Gastrocnemius medialis (tissue), 4 donors: ENCODE measurements at regions not wholly inside any gene's neighbourhood (a gene's known extent, or its start where the extent isn't known, plus 50 kb on each side); places are given as distances from the start of the nearest gene placed in this dataset.

Experiments used
- ATAC-seq, 2 donors: fragments of 150-250 bp; one replicate each; pipeline ENCODE4 v1.9.1; 2016
- DNase-seq, 2 donors: peaks; one replicate each; pipeline ENCODE4 v3.0.0-alpha.2; 2019
- H3K27ac ChIP-seq, 4 donors: fragments of 200-600 bp; sonication (generic); 1 replicate in 1 of 4; 2 replicates in 3 of 4; pipeline ENCODE4 v1.5.1; 2016 to 2018; ENCODE audit warnings: mild to moderate bottlenecking in 2 of 4, moderate library complexity in 1 of 4
- H3K27me3 ChIP-seq, 3 donors: fragments of 200-600 bp; sonication (generic) in 2 of 3; 1 replicate in 1 of 3; 2 replicates in 2 of 3; pipeline versions ENCODE4 v1.5.1 to v1.6.0; 2016 to 2019; ENCODE audit warnings: mild to moderate bottlenecking in 1 of 3, moderate library complexity in 1 of 3
- H3K36me3 ChIP-seq, 2 donors: fragments of 200-600 bp; sonication (generic) in 1 of 2; one replicate each; pipeline ENCODE4 v1.5.1; 2017 to 2018
- H3K4me1 ChIP-seq, 2 donors: fragments of 200-600 bp; sonication (generic) in 1 of 2; one replicate each; pipeline ENCODE4 v1.5.1; 2016 to 2017; ENCODE audit warnings: mild to moderate bottlenecking in 2 of 2
- H3K4me3 ChIP-seq, 4 donors: fragments of 200-600 bp; sonication (generic) in 3 of 4; 1 replicate in 1 of 4; 2 replicates in 3 of 4; pipeline ENCODE4 v1.5.1; 2016 to 2019; ENCODE audit warnings: mild to moderate bottlenecking in 2 of 4
- H3K9me3 ChIP-seq, 3 donors: fragments of 200-600 bp; sonication (generic) in 2 of 3; 1 replicate in 1 of 3; 2 replicates in 2 of 3; pipeline ENCODE4 v1.5.1; 2016 to 2019
- POLR2A ChIP-seq, 2 donors: fragments of 450-650 bp; IDR thresholded peaks; one replicate each; pipeline ENCODE4 v1.6.1; 2017; ENCODE audit warnings: antibody characterized with exemption in 2 of 2, mild to moderate bottlenecking in 2 of 2, moderate library complexity in 2 of 2
- in situ Hi-C, 4 donors: fragments of 200-750 bp; cut with MboI; loops; one replicate each; pipeline versions ENCODE4 v1.15.0 to v1.8.0; 2017; ENCODE audit warnings: low sequenced_read_pairs in 4 of 4
- intact Hi-C: fragments of 100-400 bp; cut with DNase I; formaldehyde crosslinking; loops from one replicate; pipeline ENCODE4 v1.15.1; 2023; ENCODE audit warnings: low total_unique reads
- TF ChIP-seq, protein P1 (sequence below), 5 experiments: fragments of 450-650 bp in 3 of 5; fragments of 200-600 bp in 2 of 5; sonication (generic) in 2 of 5; IDR thresholded peaks in 4 of 5; conservative IDR thresholded peaks in 1 of 5; 1 replicate in 4 of 5; 2 replicates in 1 of 5; pipeline ENCODE4 v1.5.1; 2016 to 2019; ENCODE audit warnings: antibody characterized with exemption in 5 of 5, mild to moderate bottlenecking in 3 of 5, moderate library complexity in 3 of 5

DNA sequence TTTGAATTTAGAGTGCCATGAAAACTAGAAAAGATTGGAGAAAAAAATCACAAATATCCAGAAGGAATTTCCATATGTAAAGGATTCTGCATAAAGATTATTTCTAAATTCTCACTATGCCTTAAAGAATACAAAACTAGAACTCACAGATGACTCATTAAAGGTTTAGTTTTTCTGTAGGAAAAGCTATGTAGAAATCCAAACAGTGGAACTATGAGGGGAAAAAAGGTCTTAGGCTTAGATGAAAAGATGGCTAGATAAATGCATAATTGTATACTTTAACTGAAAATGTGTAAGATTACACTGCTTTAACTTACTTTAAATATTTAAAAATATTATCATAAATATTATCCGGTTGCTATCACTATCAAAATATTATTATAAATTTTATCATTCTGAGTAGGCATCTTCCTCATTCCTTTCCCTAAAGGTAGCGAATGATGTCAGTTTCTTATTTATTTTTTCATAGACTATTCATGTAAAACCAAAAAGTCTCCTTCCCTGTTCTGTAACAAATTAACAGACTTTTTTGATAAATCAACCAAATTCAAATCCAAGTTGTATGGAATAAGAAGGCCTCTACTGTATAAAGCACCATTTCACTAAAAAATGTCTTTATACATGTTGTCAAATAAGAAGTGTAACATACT lies 69.1 kb upstream of the COMTD1 start:
- no peak for ATAC-seq
- TF ChIP-seq POLR2A (IDR thresholded peaks at IDR 0.05) = no peak
- Histone ChIP-seq H3K4me1 (no peaks in the 10 kb centered on the region), H3K4me3 (no peak overlapping the region), H3K27ac (no peak overlapping the region), H3K9me3 (no peaks in the 10 kb centered on the region), H3K27me3 (no peaks in the 10 kb centered on the region), H3K36me3 (no peaks in the 10 kb centered on the region)
- in situ Hi-C loops = no loop called here
- DNase-seq = no peak
- intact Hi-C loops = no loop called here

DNA sequence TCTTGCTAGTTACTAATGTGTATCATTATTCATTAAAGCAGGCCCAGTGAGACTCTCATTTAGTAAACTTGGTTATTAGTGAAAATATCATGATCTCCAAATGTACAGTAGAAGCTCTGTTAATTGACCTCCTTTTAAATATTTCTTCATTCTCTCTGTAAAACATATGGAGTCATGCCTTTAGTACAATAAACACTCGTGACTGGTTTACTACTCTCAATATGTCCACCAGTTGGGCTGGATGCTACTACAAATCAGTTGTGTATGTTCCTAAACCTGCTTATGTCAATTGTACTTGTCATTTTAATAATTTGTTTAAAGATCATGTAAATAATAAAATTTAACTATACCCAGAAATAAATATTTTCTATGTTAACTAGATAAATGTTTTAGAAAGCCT lies 68.6 kb upstream of the COMTD1 start:
- ATAC-seq (no peak), DNase-seq (no peak)
- no peak for TF ChIP-seq POLR2A (IDR thresholded peaks at IDR 0.05)
- TF ChIP-seq, protein P1, sequence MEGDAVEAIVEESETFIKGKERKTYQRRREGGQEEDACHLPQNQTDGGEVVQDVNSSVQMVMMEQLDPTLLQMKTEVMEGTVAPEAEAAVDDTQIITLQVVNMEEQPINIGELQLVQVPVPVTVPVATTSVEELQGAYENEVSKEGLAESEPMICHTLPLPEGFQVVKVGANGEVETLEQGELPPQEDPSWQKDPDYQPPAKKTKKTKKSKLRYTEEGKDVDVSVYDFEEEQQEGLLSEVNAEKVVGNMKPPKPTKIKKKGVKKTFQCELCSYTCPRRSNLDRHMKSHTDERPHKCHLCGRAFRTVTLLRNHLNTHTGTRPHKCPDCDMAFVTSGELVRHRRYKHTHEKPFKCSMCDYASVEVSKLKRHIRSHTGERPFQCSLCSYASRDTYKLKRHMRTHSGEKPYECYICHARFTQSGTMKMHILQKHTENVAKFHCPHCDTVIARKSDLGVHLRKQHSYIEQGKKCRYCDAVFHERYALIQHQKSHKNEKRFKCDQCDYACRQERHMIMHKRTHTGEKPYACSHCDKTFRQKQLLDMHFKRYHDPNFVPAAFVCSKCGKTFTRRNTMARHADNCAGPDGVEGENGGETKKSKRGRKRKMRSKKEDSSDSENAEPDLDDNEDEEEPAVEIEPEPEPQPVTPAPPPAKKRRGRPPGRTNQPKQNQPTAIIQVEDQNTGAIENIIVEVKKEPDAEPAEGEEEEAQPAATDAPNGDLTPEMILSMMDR (IDR thresholded peaks at IDR 0.05 in 4 of 5, conservative IDR thresholded peaks at IDR 0.05 in 1 of 5) = no peak
- Histone ChIP-seq H3K27me3 (no peaks in the 10 kb centered on the region), H3K9me3 (no peaks in the 10 kb centered on the region), H3K4me3 (no peak overlapping the region), H3K4me1 (no peaks in the 10 kb centered on the region), H3K36me3 (no peaks in the 10 kb centered on the region), H3K27ac (no peak overlapping the region)
- in situ Hi-C loops (no loop called here), intact Hi-C loops (no loop called here)

DNA sequence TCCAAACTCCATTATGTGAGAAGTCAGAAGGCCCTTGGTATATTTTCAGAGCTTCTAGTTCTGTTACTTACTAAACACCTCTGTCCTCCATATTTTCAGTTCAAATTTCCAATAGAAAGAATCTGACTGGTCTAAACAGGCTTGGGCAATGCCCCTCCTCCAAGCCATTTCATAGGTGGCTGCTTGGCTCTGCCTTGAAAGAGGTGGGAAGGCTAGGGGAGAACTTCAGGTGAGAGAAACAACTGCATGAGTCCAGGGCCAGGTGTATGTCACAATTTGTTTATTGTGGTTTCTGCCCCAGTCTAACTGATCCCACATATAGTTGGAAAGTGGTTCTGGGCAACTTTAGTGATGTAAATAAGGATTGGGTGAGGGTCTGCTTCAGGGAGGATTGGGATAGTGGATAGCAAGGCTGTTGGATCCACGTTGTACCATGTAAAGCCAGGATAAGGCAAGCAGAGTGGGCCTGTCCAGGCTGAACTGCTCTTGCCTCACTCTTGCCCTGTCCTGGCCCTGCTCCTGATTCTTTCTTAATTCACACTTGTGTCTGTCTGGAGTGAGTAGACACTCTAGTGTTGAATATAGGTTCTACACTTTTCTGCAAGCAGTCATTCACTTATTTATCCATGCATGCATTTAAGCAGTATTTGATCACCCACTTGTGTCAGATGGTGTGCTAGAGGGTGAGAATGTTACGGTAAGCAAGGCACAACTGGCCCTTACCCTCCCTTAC lies 67.5 kb upstream of the COMTD1 start:
- DNase-seq = no peak
- Histone ChIP-seq H3K27me3 (no peaks in the 10 kb centered on the region), H3K27ac (no peak overlapping the region), H3K4me1 (no peaks in the 10 kb centered on the region), H3K36me3 (no peaks in the 10 kb centered on the region), H3K9me3 (no peaks in the 10 kb centered on the region), H3K4me3 (no peak overlapping the region)
- no peak for TF ChIP-seq POLR2A (IDR thresholded peaks at IDR 0.05)
- TF ChIP-seq, protein P1 (IDR thresholded peaks at IDR 0.05 in 4 of 5, conservative IDR thresholded peaks at IDR 0.05 in 1 of 5) = no peak
- peak in 1 of 2 donors; percentile 61 for ATAC-seq
- in situ Hi-C loops = no loop called here
- intact Hi-C loops = no loop called here

DNA sequence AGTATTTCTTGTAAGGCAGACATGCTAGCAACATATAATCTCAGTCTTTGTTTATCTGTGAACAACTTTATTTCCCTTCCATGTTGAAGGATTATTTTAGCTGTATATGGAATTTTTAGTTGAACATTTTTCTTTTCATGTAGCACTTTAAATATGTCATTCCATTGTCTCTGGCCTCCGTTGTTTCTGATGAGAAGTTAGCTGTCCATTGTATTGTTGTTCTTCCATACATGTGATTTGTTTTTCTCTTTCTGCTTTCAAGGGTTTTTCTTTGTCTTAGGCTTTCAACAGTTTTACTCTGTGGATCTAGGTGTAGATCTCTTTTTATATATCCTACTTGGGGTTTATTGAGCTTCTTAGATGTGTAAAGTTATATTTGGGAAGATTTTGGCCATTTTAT lies 66.3 kb upstream of the COMTD1 start:
- no peak overlapping the region for H3K27ac ChIP-seq
- intact Hi-C loops = no loop called here
- in situ Hi-C loops = no loop called here
- H3K4me3 ChIP-seq = no peak overlapping the region
- DNase-seq (no peak), ATAC-seq (no peak)
- no peaks in the 10 kb centered on the region for H3K27me3 ChIP-seq
- H3K9me3 ChIP-seq = no peaks in the 10 kb centered on the region
- no peaks in the 10 kb centered on the region for H3K4me1 ChIP-seq
- TF ChIP-seq, protein P1 (IDR thresholded peaks at IDR 0.05 in 4 of 5, conservative IDR thresholded peaks at IDR 0.05 in 1 of 5) = no peak
- no peak for TF ChIP-seq POLR2A (IDR thresholded peaks at IDR 0.05)
- H3K36me3 ChIP-seq = no peaks in the 10 kb centered on the region

DNA sequence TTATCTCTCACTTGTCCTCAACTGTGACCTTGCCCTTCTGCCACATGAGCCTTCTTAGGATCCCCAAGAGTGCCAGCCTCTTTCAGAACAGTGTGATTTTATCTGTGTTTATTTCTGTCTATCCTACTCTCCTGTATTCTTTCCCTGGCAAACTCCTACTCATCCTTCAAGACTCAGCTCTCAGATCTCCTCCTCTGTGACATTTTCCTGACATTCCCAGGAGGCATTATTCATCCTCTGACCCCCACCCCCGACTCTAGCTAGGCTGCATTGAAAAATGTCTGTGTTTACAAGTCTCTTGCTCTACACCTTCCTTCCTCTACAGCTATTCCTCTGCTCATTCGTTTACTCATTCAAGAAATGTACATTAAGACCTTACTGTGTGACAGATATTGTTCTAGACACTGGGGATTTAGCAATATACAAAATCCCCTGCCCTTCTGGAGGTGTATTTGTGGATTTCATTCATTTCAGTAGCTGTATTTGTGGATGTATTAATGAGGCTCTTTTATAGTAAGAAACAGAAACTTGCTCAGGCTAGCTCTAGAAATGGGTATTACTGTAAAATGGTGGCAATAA lies 61.4 kb upstream of the COMTD1 start:
- DNase-seq (no peak), ATAC-seq (no peak)
- Histone ChIP-seq H3K9me3 (no peaks in the 10 kb centered on the region), H3K27ac (peak overlapping the region; percentile 87 to 92 (median 90)), H3K4me1 (peaks cover 21 to 22% of the 10 kb centered on the region in 2 donors), H3K27me3 (no peaks in the 10 kb centered on the region), H3K4me3 (no peak overlapping the region), H3K36me3 (no peaks in the 10 kb centered on the region)
- in situ Hi-C loops (no loop called here), intact Hi-C loops (loop anchor here (10.0 kb wide), 2 partner anchors 182 to 472 kb away; partner anchors contain the start of genes KAT6B and SAMD8)
- TF ChIP-seq, protein P1 (IDR thresholded peaks at IDR 0.05 in 4 of 5, conservative IDR thresholded peaks at IDR 0.05 in 1 of 5) = no peak
- no peak for TF ChIP-seq POLR2A (IDR thresholded peaks at IDR 0.05)
